NCI-H2171 treated with DMSO at 0.1 percent for 48 hours (cell line): ENCODE measurements at regions not wholly inside any gene's neighbourhood (a gene's known extent, or its start where the extent isn't known, plus 50 kb on each side); places are given as distances from the start of the nearest gene placed in this dataset.

ENCODE experiments used
- DNase-seq: peaks from one replicate; lab custom pipeline; 2025; lab: John Stamatoyannopoulos, UW

- DNase-seq: no peak
These were observed 415.6 kb downstream of the IRX2 start for GRCh38 chr5:2335733-2336515.

DNA sequence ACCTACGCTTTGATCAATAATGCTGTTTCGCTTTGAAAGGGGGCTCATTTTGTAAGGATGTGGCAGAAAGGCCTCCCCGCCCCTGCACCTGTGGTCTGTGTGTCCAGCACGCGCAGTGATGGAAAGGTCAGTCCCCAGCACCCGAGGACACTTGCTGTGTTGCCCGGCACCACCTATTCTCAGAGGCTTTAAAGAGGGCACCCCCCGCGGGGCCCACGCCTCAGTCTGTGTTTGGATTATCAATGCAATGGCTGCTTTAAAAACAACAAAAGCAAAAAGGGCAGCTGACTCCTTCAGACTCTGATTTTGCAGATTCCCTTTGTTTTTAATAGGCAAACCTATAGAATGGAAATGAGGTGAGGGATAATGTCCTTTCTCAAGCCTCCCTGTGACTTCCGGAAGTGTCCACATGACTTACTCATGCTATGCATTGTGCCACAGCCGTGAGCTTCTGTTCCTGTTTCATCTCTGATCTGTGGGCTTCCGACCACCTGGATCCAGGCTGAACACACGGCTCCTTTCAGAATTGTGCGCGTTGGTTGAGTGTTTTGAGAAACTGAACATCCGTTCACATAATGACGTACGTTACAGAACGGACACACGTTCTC, 416.2 kb downstream of the IRX2 start:
- no peak for DNase-seq

DNA sequence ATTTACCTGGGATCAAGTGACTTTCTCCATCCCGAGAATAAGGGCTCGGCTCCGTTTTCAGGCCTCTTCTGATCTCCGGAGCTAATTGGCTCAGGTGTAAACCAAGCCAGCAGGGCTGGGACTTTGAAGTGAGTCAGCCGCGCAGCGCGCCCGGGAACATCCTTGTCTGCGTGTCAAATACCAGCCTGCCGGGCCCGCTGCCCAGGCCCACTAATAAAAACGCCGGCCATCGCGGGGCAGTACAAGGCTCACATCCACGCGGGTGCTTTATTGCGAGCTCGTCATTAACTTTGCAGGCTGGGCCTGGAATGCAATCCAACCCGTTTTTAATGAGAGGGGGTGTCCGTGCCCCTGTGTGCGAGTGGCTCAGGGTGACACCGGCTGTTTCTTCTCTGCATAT, 416.8 kb downstream of the IRX2 start:
- peak; percentile 75 for DNase-seq

GRCh38 chr5:2333291-2333690, 418.2 kb downstream of the IRX2 start:
- no peak for DNase-seq

- DNase-seq: no peak
These were observed 419.0 kb downstream of the IRX2 start for GRCh38 chr5:2332521-2332920.

DNA sequence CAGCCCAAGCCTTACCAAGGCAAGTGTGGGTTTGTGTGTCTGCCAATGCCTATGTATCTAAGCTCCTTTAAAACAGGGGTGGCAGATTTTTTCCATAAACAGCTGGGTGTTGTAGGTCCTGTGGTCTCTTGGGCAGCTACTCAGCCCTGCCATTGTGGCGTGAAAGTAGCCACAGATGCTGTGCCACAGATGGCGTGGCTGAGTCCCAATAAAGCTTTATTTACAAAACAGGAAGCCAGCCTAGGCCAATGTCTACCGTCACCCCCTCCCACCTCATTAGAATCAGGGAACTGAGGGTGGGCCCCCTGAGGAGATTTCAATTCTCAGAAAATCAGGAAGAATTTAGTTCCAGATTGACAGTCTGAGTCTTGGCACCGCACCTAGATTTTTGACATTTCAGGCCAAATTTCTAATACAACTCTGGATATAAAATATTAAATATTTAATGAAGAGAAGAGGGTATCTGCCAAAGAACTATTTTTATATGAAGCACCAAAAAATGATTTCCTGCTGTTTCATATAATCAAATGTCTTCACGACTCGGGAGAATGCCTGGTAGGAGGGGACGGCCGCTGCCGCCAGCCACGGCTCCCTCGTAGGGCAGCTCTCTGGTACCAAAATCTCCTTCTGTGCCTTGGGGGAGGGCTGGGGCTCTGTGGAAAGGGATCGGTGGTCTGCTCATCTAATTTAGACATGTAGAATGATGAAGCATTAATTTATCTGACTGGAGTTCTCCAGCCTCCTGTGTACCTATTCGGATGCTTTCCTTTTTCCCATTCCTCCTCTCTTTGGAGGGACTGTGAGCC, 420.9 kb downstream of the IRX2 start:
- no peak for DNase-seq

- DNase-seq: no peak
These were observed 421.7 kb downstream of the IRX2 start for GRCh38 chr5:2329741-2330140.

- DNase-seq: no peak
These were observed 424.9 kb downstream of the IRX2 start for GRCh38 chr5:2326601-2327000.

- no peak for DNase-seq
These were observed 426.7 kb downstream of the IRX2 start for GRCh38 chr5:2324788-2325187.

GRCh38 chr5:2320611-2321010, 430.9 kb downstream of the IRX2 start:
- DNase-seq: no peak

GRCh38 chr5:2317540-2317939, 433.9 kb downstream of the IRX2 start:
- no peak for DNase-seq

DNA sequence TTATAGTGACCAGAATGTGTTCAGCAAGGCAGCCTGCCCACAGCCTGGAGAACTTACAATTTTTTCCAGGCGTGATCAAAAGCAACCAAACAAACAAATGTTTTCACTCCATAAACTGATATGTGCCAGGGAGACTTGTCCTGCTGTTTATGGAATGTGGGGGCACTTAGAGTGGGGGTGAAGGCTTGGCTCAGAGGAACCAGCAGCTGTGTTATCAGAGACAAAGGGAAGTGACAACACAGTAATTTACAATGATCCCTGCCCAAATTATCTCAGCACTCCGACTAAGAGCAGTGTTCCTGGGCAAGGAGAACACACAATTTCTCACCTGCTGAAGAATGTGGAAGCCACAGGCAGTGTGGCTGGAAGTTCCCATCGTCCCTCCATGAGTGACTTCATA, 429.1 kb upstream of the IRX4 start:
- DNase-seq: no peak

DNA sequence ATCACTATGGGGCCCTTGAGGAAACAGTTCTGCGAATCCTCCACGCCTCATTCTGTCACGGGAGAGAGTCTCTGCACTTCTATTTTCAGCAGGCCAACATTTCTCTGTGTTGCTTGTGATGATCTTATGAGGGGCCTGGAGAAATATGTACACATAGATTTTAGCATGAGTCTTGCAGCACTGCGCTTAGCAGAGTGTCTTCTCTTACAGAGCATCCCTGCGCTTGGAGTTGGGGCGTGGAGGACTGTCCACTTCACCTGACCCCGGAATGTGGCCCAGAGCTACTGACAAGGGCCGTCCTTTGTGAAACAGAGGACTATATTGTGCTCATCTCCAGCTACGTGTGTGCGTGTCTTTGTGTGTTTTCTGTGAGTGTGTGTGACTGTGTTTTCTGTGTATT, 428.2 kb upstream of the IRX4 start:
- no peak for DNase-seq

DNA sequence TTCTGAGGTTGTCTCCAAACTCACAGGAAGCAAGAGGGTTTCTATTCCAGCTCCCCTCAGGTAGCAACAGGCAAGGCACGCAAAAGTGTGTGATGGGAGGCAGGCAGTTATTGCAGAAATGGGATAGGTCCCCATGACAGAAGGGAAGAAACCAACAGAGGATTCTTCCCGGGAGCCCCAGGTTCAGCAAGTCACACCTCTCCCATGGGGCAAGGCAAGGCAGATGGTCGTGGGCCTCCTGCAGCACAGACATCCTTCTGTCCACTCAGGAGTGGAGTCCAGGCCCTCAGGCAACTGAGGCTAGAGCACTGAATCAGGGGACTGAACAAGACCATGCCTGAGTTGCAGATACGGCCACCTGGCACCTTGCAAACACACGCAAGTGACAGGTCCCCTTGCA, 424.9 kb upstream of the IRX4 start:
- no peak for DNase-seq

- DNase-seq: no peak
These were observed 424.0 kb upstream of the IRX4 start for GRCh38 chr5:2306711-2307110.

- DNase-seq: peak; percentile 28
These were observed 420.8 kb upstream of the IRX4 start for GRCh38 chr5:2303431-2304100.

DNA sequence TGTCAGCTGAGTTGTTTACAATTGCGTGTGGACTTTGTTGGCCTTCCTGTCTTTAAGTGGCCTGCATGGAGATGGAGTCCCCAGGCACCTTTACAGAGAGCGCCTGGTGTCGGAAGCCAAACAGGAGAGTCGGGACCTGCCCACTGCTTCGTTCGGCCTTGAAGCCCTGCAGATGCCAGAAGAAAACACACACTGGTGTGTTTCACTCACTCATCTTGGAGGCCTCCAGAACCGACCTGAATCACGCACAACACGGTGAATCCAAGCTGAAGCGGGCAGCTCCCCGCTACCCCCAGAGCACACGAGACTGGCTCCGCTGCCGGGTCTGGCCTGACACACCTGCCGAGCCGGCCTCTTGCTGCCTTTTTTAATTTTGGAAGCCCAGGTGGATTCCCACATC, 419.4 kb upstream of the IRX4 start:
- DNase-seq: no peak

DNA sequence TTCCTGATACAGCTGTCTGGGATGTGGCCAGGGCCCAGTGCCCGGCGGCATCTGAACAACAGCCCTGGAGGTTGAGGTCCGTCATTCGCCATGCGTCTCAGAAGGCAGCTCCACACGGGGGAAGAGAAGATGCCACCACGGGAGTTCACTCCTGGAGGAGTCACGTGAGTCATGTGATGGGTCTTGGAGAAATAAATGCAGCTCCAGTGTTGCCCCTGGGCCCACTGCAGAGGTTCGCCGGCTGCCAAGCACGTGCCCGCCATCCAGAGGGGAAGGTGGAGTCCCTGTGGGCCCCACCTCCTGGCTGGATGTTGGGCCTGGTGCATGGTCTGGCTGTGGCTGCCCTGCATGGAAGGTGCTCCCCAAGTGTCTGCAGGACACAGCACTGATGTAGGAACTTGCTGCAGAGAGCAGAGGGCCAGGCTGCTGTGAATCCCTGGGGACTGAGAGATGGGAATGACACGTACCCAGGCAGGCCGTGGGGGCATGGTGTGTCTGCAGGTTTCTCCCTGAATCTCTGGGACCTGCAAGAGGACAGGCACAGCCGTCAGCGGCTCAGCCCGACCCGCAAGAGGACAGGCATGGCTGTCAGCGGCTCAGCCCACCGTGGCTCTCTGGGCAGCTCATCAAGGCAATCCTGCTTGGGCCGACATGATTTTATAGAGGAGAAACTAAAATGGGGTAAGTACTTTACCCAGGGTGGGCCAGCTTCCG, 418.3 kb upstream of the IRX4 start:
- DNase-seq: no peak

DNA sequence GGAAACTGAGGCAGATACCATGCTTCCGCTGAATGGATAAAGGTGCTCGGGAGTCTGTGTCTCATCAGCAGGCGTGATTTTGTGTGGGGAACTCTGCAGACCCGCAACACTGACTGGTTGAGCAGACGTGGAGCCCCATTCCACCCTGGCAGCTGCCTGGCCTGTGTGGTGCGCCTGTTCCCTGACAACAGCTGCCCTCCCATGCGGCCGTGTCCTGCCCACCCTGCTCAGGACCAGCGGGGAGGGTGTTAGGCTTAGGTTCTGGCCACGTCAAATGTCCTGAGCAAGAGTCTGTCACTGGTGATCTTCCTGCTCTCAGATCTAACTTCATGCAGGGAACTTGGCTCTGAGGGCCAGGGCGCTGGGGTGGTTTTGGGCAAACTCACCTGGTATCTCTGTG, 417.7 kb upstream of the IRX4 start:
- no peak for DNase-seq

DNA sequence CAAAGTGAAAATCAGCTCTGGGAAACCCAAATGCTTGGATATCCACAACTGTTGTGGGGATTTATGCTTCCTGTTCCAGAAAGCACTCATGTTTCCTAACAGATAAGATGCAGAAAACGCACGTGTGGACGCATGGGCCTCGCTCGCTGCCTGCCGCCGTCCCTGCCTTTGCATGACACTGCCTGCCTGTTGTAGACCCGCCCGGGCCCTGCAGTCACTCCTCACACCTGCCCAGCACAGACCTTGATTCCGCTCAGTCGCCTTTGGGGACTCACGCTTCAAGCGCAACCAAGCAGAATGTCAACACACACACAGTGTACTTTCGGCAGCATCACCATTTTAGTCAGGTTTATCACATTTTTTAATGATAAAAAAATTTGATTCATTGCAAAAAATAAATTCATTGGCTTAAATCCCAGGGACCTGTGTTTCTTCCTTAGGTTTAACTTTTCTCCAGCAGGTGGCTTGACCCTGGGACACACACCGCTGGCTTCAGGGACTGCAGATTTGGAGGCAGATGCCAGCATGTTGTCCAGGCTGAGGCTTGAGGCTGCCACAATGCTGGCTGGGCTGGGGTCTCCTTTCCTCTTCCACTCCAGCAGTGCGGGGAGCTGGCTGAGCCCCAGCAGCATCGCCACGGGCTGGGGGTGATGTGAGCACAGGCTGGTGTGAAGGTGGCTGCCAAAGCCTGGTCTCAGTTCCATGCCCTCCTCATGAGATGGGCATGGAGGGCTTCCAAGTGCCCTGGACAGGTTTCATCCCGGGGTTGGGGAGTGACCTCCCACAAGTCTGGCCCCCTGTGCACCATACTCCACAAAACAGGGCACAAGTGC, 416.9 kb upstream of the IRX4 start:
- DNase-seq: no peak

GRCh38 chr5:2298781-2299180, 416.1 kb upstream of the IRX4 start:
- no peak for DNase-seq
